Activated CD4-positive, CD25-positive, alpha-beta regulatory T cell treated with anti-CD3 and anti-CD28 coated beads, Interleukin-2, amount 50 U/mL, for 16 hours (primary cell): ENCODE measurements at regions not wholly inside any gene's neighbourhood (a gene's known extent, or its start where the extent isn't known, plus 50 kb on each side); places are given as distances from the start of the nearest gene placed in this dataset.

Experiments
- DNase-seq: peaks from one replicate; pipeline ENCODE4 v3.0.0-alpha.2; 2020; ENCODE audit warnings: low read depth, low spot score

GRCh38 chr9:106648799-106649198 is 214.2 kb upstream of the ZNF462 start:
- DNase-seq = no peak

- no peak for DNase-seq
Observed at GRCh38 chr9:106649664-106650063, 213.3 kb upstream of the ZNF462 start.

GRCh38 chr9:106653213-106653612 is 209.8 kb upstream of the ZNF462 start:
- no peak for DNase-seq

GRCh38 chr9:106655966-106656365 is 207.0 kb upstream of the ZNF462 start:
- no peak for DNase-seq

GRCh38 chr9:106657926-106658325 is 205.0 kb upstream of the ZNF462 start:
- no peak for DNase-seq

- no peak for DNase-seq
Observed at GRCh38 chr9:106668534-106668933, 194.4 kb upstream of the ZNF462 start.

- no peak for DNase-seq
Observed at GRCh38 chr9:106669835-106670234, 193.1 kb upstream of the ZNF462 start.

GRCh38 chr9:106670418-106670817 is 192.5 kb upstream of the ZNF462 start:
- DNase-seq = no peak

GRCh38 chr9:106675780-106676179 is 187.2 kb upstream of the ZNF462 start:
- no peak for DNase-seq

- DNase-seq = no peak
Observed at GRCh38 chr9:106677374-106677773, 185.6 kb upstream of the ZNF462 start.

GRCh38 chr9:106677830-106678229 is 185.1 kb upstream of the ZNF462 start:
- DNase-seq = no peak

- no peak for DNase-seq
Observed at GRCh38 chr9:106678273-106678672, 184.7 kb upstream of the ZNF462 start.

GRCh38 chr9:106682420-106682819 is 180.5 kb upstream of the ZNF462 start:
- DNase-seq = no peak

- DNase-seq = no peak
Observed at GRCh38 chr9:106683454-106683853, 179.5 kb upstream of the ZNF462 start.

- no peak for DNase-seq
Observed at GRCh38 chr9:106684940-106685695, 177.8 kb upstream of the ZNF462 start.

- no peak for DNase-seq
Observed at GRCh38 chr9:106689089-106689488, 173.9 kb upstream of the ZNF462 start.

GRCh38 chr9:106691627-106692026 is 171.3 kb upstream of the ZNF462 start:
- no peak for DNase-seq

GRCh38 chr9:106693558-106693957 is 169.4 kb upstream of the ZNF462 start:
- DNase-seq = no peak

GRCh38 chr9:106696804-106697203 is 166.2 kb upstream of the ZNF462 start:
- no peak for DNase-seq

- no peak for DNase-seq
Observed at GRCh38 chr9:106697390-106697749, 165.6 kb upstream of the ZNF462 start.

- no peak for DNase-seq
Observed at GRCh38 chr9:106697750-106698502, 165.0 kb upstream of the ZNF462 start.

- no peak for DNase-seq
Observed at GRCh38 chr9:106700676-106701075, 162.3 kb upstream of the ZNF462 start.

- no peak for DNase-seq
Observed at GRCh38 chr9:106701611-106702010, 161.4 kb upstream of the ZNF462 start.
